GM21529 (cell line): ENCODE measurements at regions not wholly inside any gene's neighbourhood (a gene's known extent, or its start where the extent isn't known, plus 50 kb on each side); places are given as distances from the start of the nearest gene placed in this dataset.
"Not testable (repeated sequence)": the region's sequence is repeated elsewhere in the genome, so short reads cannot be mapped to it uniquely, and the experiment has no call there.

Experiments used
- ATAC-seq: cut with Tn5 transposase; IDR thresholded peaks from one replicate; pipeline ENCODE4 v1.9.1; 2021; ENCODE audit not compliant: unreplicated experiment

GRCh38 chr1:194858811-194859480, 1672.5 kb upstream of the B3GALT2 start:
- not testable (repeated sequence) for ATAC-seq

GRCh38 chr1:194857413-194857812, 1671.0 kb upstream of the B3GALT2 start:
- ATAC-seq, result no peak

GRCh38 chr1:194848846-194849245, 1662.4 kb upstream of the B3GALT2 start:
- ATAC-seq, result no peak

GRCh38 chr1:194846488-194846887, 1660.1 kb upstream of the B3GALT2 start:
- peak; percentile 51 for ATAC-seq

GRCh38 chr1:194843077-194843476, 1656.7 kb upstream of the B3GALT2 start:
- ATAC-seq, result no peak

- ATAC-seq, result no peak
These were observed 1646.7 kb upstream of the B3GALT2 start for GRCh38 chr1:194833111-194833510.

- not testable (repeated sequence) for ATAC-seq
These were observed 1645.2 kb upstream of the B3GALT2 start for GRCh38 chr1:194831595-194831994.

GRCh38 chr1:194830387-194830786, 1644.0 kb upstream of the B3GALT2 start:
- peak; percentile 93 for ATAC-seq

- no peak for ATAC-seq
These were observed 1643.1 kb upstream of the B3GALT2 start for GRCh38 chr1:194829492-194829891.

- no peak for ATAC-seq
These were observed 1639.0 kb upstream of the B3GALT2 start for GRCh38 chr1:194825382-194825781.

- no peak for ATAC-seq
These were observed 1634.7 kb upstream of the B3GALT2 start for GRCh38 chr1:194821091-194821490.

GRCh38 chr1:194818674-194819073, 1632.3 kb upstream of the B3GALT2 start:
- no peak for ATAC-seq

GRCh38 chr1:194816859-194817258, 1630.4 kb upstream of the B3GALT2 start:
- no peak for ATAC-seq

GRCh38 chr1:194813096-194813495, 1626.7 kb upstream of the B3GALT2 start:
- ATAC-seq, result no peak

- ATAC-seq, result peak; percentile 55
These were observed 1623.3 kb upstream of the B3GALT2 start for GRCh38 chr1:194809665-194810064.

- no peak for ATAC-seq
These were observed 1622.8 kb upstream of the B3GALT2 start for GRCh38 chr1:194809215-194809614.

- ATAC-seq, result no peak
These were observed 1621.3 kb upstream of the B3GALT2 start for GRCh38 chr1:194807530-194808220.

GRCh38 chr1:194802572-194802971, 1616.2 kb upstream of the B3GALT2 start:
- no peak for ATAC-seq

GRCh38 chr1:194795917-194796593, 1609.6 kb upstream of the B3GALT2 start:
- peak; percentile 78 for ATAC-seq

- ATAC-seq, result no peak
These were observed 1600.6 kb upstream of the B3GALT2 start for GRCh38 chr1:194787001-194787400.

GRCh38 chr1:194786027-194786426, 1599.6 kb upstream of the B3GALT2 start:
- no peak for ATAC-seq

GRCh38 chr1:194776657-194777056, 1590.2 kb upstream of the B3GALT2 start:
- ATAC-seq, result no peak
